NCI-H446 (cell line): ENCODE measurements at regions not wholly inside any gene's neighbourhood (a gene's known extent, or its start where the extent isn't known, plus 50 kb on each side); places are given as distances from the start of the nearest gene placed in this dataset.
A peak's percentile ranks its signal among the peaks of the same experiment; 100 is the strongest.

Source experiments
- DNase-seq, 2 experiments: peaks; one replicate each; lab custom pipeline; 2025; lab: John Stamatoyannopoulos, UW

GRCh38 chr3:194769020-194769643 lies 83.4 kb downstream of the FAM43A start:
- peak; percentile 84 to 95 for DNase-seq

- DNase-seq: peak in 1 of 2 experiments; percentile 33
These were observed 86.7 kb downstream of the FAM43A start for GRCh38 chr3:194772241-194773000.

- DNase-seq: no peak
These were observed 87.5 kb downstream of the FAM43A start for GRCh38 chr3:194773216-194773615.

DNA sequence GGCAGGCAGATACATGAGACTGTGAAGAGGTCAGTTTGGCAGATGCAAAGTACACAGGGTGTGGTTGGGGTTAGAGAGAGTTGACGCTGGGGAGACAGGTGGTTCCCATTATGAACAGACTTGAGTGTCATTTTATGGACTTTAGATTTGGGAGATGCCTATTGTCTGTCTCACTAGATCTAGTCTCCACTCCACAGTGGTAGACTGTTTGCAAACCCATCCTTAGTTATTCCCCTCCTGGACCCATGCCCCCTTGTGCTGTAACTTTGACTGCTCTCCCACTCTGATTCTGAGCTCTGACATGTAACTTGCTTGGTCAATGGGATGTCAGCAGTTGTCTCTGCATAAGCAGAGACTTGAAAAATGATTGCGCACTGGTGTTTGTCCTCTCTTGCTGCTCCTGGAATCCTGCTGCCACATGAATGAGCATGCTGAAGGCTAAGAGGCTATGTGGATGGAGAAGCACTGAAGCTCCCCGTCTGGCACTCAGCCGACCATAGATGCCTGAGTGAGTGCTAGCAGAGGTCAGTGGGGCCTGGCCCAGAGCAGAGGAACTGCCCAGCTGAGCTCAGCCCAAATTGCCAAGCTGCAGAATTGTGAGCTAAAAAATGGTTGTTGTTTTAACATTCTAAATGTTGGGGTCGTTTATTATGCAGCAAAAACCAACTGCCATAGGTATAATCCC lies 88.2 kb downstream of the FAM43A start:
- DNase-seq: no peak

- DNase-seq: no peak
These were observed 89.6 kb downstream of the FAM43A start for GRCh38 chr3:194775266-194775665.

- DNase-seq: peak; percentile 58 to 88
These were observed 90.0 kb downstream of the FAM43A start for GRCh38 chr3:194775731-194776130.

DNA sequence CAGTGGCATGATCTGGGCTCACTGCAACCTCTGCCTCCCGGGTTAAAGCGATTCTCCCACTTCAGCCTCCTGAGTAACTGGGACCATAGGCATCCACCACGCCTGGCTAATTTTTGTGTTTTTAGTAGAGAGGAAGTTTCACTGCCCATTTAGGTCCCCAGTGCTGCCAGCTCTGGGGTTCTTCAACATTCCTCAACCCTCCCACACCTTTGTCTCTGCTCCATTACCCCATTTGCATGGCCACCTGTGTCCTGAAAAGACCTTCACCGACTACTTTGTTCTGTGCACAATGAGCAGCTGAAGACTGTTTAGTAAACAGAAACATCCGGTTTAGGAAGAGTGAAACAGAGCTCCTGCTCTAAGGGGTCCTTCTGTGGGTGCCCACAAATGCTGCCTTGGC lies 92.0 kb downstream of the FAM43A start:
- no peak for DNase-seq

GRCh38 chr3:194779729-194780224 lies 94.1 kb downstream of the FAM43A start:
- DNase-seq: no peak

DNA sequence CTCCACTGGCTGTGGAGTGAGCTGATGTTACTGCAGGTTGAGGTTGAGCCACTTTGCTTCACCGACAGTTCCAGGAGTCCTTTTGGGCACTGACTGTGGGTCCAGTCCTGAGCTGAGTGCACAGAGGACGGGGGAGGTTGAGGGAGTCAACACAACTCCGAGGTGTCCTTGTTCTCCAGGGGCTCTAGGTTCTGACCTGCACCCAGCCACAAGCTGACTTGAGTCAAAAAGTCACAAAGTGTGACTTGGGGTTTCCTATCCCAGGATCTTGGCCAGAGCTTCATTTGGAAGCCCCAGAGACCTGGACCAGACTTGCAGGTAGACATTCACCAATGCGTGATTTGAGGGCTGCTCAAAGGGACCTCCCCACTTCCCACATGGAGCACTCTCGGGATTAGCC lies 95.0 kb downstream of the FAM43A start:
- DNase-seq: no peak

DNA sequence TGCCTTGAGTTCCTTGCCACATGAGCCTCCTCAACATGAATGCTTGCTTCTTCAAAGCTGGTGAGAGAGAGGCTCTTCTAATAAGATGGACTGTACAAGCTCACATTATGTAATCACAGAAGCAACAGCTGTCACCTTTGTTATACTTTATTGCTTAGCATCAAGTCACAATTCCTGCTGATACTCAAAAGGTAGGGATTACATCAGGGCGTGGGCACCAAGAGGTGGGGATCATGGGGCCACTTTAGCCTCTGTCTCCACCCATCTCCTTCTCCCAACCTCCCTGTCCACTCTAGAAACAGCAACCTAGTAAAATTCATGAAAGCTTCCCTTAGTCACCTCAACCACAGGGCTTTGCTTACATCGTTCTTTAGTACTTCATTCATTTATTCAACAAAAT lies 95.9 kb downstream of the FAM43A start:
- DNase-seq: no peak

DNA sequence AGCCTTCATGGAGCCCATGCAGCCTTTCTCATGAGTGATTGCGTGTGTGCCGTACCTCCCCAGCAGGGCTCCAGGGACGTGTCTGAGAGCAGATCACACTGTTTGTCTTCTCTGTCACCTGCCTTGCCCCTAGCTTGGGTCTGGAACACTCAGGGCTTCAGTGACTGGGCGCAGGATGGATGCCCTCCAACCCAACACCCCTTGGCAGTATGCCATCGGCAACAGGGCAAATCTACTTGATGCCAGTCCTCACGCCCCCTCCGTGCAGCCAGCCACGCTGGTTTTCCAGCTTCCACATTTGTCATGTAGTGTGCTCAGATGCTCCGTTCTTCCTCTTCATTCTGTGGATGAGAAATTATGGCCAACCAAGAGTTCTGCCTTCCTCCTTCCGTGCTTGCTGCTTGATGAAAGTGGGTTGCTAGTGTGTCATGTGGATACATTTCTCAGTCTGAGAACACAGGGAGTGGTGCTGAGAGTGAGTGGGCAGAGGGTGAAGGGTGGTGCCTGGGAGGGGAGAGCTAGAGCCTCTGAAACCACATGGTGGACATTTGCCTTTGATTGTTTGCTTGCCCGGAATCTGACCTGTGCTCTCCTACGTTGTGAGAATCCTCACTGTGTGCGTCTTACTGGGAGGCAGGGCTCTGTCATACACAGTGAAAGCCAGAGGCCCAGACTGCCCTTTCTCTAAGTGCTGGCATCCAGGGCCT lies 97.2 kb downstream of the FAM43A start:
- DNase-seq: no peak

DNA sequence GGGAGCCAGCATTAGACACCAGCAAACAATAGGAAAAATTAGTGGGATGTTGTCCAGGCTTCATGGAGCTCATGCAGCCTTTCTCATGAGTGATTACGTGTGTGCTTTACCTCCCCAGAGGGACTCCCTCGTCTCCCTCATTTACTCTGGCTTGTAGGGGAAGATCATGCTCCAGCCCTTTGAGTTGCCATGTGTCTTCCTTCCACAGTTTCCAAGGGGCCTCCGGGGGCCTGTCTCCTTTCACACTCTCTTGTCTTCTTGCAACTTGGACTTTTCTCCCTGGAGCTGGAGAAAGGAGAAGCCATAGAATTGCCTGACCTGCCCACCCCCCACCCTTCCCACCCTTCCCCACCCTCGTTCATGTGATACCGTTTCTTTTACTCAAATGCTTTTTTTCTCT lies 98.7 kb downstream of the FAM43A start:
- no peak for DNase-seq

DNA sequence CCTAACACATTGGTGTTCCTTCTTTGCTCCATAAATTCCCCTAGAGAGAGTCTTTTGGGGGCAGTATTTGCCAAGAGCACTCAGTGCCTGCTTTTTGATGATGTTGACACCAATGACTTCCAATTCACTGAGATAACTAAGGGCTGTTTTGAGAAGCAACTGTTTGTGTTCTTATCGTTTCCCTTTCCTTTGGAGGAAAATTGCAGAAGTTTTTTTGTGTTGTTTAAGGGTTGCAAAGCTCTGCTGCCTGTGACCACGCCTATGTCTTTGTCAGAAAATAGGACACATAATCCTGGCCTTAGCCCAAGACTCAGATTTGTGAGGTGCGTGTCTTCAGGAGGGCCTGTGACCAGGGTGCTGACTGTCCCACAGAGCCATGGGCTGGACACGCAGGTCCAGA lies 99.6 kb downstream of the FAM43A start:
- no peak for DNase-seq

- no peak for DNase-seq
These were observed 101.4 kb downstream of the FAM43A start for GRCh38 chr3:194787072-194787471.

GRCh38 chr3:194787650-194788049 lies 102.0 kb downstream of the FAM43A start:
- DNase-seq: no peak

GRCh38 chr3:194792368-194792767 lies 106.7 kb downstream of the FAM43A start:
- DNase-seq: no peak

GRCh38 chr3:194797555-194798250 lies 112.0 kb downstream of the FAM43A start:
- DNase-seq: no peak

- DNase-seq: no peak
These were observed 112.8 kb downstream of the FAM43A start for GRCh38 chr3:194798486-194798885.

DNA sequence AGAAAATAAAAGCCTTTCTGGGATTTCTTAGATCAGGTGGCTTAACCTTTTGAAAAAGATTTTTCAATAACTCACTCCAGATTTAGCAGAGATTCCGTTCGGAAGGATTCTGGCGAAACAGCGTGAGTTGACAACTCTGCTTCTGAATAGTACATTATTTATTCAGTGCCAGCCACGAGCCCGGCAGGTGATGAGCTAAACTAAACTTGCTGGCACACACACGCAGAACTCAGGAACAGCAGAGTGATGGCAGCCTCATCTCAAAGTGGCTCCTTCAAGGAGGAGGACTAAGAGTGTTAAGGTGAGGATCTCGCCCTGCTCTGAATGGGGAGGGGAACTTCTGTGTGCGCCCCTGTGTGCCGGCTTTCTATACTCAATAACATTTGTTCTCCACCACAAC lies 114.3 kb downstream of the FAM43A start:
- no peak for DNase-seq

DNA sequence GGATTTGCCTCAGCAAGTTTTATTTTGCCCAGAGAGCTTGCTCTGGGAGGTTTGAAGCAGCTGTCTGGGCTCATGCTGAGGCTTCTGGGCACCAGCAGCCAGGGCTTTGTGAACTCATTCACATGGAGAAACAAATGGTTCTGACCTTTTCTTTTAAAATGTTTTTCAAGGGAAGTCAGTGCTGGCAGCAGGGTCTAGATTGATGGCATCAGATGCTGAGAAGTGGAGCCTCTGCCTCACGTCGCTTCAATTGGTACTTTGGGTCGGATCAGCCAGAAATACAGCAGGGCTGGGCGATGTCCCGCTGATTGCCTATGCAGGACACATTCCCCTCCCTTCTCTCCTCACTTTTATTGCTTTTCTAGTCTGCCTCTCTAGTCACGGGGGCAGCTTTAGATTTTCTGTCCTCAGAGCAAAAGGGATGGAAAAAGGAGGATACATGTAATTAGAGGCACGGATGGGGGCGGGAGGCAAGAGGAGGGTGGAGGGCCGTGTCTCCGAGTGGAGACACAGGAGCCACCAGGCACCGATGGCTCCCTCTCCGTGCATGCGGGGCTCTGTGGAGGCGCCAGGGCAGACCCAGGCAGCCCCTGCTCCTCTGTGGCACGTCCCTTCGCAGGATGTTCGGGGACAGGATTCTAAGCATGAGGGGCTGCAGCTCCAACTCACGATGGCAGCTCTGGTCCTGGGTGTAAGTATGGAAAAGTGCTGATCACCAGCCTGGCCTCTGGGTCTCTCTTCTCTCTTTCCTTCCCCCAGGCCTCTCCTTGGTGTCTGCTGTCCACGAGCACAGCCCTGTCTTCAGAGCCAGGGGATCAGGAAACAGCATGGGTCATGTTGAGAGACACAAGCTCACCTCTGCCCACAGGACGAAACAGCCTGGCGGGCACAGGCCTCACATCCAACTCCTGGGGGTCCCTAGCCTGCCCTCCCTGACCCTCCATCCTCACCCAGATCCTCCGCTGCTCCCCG lies 116.1 kb downstream of the FAM43A start:
- peak in 1 of 2 experiments; percentile 31 for DNase-seq

DNA sequence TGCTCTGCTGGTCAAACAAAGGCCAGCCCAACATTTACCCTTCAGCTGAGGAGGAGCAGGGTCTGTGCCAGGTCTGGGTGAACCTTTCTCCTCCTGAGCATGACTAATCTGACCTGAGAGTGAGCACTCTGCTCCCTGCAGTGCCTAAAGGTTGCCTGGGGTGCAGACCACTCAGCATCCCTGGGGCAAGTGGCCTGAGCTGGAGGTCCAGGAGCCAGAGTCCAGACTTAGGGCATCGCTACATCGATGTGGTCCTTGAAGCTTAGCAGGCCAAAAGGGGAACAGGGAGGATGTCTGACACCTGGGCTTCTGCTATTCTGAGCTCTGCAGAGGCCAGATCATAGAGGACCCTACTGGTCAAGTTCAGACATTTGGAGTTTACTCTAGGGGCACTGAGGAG lies 119.1 kb downstream of the FAM43A start:
- DNase-seq: no peak
